Neuronal stem cell (in vitro differentiated cells): ENCODE measurements at regions not wholly inside any gene's neighbourhood (a gene's known extent, or its start where the extent isn't known, plus 50 kb on each side); places are given as distances from the start of the nearest gene placed in this dataset.

Experiments used
- DNase-seq: peaks from one replicate; pipeline ENCODE4 v3.0.0-alpha.2; 2013; ENCODE audit warnings: low spot score
- H2AFZ ChIP-seq: one replicate; pipeline ENCODE4 v1.6.1; 2013; ENCODE audit warnings: mild to moderate bottlenecking, low read length, inconsistent platforms
- H2AK5ac ChIP-seq: 2 replicates; pipeline ENCODE4 v1.6.1; 2013; ENCODE audit warnings: low read depth, mild to moderate bottlenecking, inconsistent platforms, low read length, moderate library complexity, mixed read lengths
- H2BK120ac ChIP-seq: 2 replicates; pipeline ENCODE4 v1.6.1; 2013; ENCODE audit warnings: low read depth, mild to moderate bottlenecking, inconsistent platforms, low read length, moderate library complexity, mixed read lengths
- H2BK12ac ChIP-seq: one replicate; pipeline ENCODE4 v1.6.1; 2013; ENCODE audit warnings: low read length, inconsistent platforms
- H2BK15ac ChIP-seq: 2 replicates; pipeline ENCODE4 v1.6.1; 2013; ENCODE audit warnings: mild to moderate bottlenecking, low read length, inconsistent platforms, mixed read lengths
- H2BK5ac ChIP-seq: one replicate; pipeline ENCODE4 v1.6.1; 2013; ENCODE audit warnings: inconsistent platforms, mild to moderate bottlenecking, low read length, moderate library complexity
- H3K14ac ChIP-seq: one replicate; pipeline ENCODE4 v1.6.1; 2013; ENCODE audit warnings: low read length, inconsistent platforms
- H3K18ac ChIP-seq: 2 replicates; pipeline ENCODE4 v1.6.1; 2013; ENCODE audit warnings: low read length, inconsistent platforms
- H3K23ac ChIP-seq: 2 replicates; pipeline ENCODE4 v1.6.1; 2013; ENCODE audit warnings: low read depth, mild to moderate bottlenecking, mixed read lengths, low read length, inconsistent platforms; ENCODE audit not compliant: poor library complexity
- H3K27ac ChIP-seq: replicated peaks from 3 replicates; pipeline ENCODE4 v1.5.1; 2013; ENCODE audit warnings: low read length, inconsistent platforms
- H3K27me3 ChIP-seq, 3 experiments: 2 replicates each; pipeline ENCODE4 v1.6.1; 2013; ENCODE audit warnings: low read length in 3 of 3, mild to moderate bottlenecking in 2 of 3, inconsistent platforms in 1 of 3, low read depth in 1 of 3, mixed read lengths in 1 of 3, moderate library complexity in 1 of 3; ENCODE audit not compliant: control insufficient read depth in 3 of 3, insufficient read depth in 3 of 3
- H3K36me3 ChIP-seq, 2 donors: replicated peaks in 1 of 2; 2 replicates each; pipeline ENCODE4 v1.6.1; 2013; ENCODE audit warnings: low read length in 2 of 2; ENCODE audit not compliant: control insufficient read depth in 2 of 2, insufficient read depth in 2 of 2
- H3K4ac ChIP-seq: 2 replicates; pipeline ENCODE4 v1.6.1; 2013; ENCODE audit warnings: inconsistent platforms, mild to moderate bottlenecking, low read length, moderate library complexity
- H3K4me1 ChIP-seq, 2 donors: 1 replicate in 1 of 2; 2 replicates in 1 of 2; pipeline ENCODE4 v1.6.1; 2013; ENCODE audit warnings: low read length in 2 of 2, low read depth in 1 of 2; ENCODE audit not compliant: control insufficient read depth in 2 of 2, insufficient read depth in 1 of 2
- H3K4me2 ChIP-seq: one replicate; pipeline ENCODE4 v1.6.1; 2013; ENCODE audit warnings: mild to moderate bottlenecking, low read length, inconsistent platforms; ENCODE audit not compliant: insufficient read depth, poor library complexity, severe bottlenecking
- H3K4me3 ChIP-seq, 2 donors: 2 replicates each; pipeline ENCODE4 v1.5.1; 2013; ENCODE audit warnings: low read length in 2 of 2, mild to moderate bottlenecking in 2 of 2, inconsistent platforms in 1 of 2, moderate library complexity in 1 of 2
- H3K79me1 ChIP-seq: one replicate; pipeline ENCODE4 v1.6.1; 2013; ENCODE audit warnings: low read depth, mild to moderate bottlenecking, inconsistent platforms, low read length, moderate library complexity
- H3K9ac ChIP-seq: one replicate; pipeline ENCODE4 v1.6.1; 2013; ENCODE audit warnings: mild to moderate bottlenecking, low read depth, low read length, inconsistent platforms; ENCODE audit not compliant: poor library complexity
- H3K9me3 ChIP-seq, 2 donors: replicated peaks in 1 of 2; 2 replicates each; pipeline versions ENCODE3 to v1.6.1; 2013; ENCODE audit warnings: low read length in 2 of 2, mild to moderate bottlenecking in 2 of 2, inconsistent platforms in 1 of 2, low read depth in 1 of 2, mixed read lengths in 1 of 2, moderate library complexity in 1 of 2; ENCODE audit not compliant: control insufficient read depth in 2 of 2, insufficient read depth in 1 of 2
- H4K8ac ChIP-seq: one replicate; pipeline ENCODE4 v1.6.1; 2013; ENCODE audit warnings: low read depth, mild to moderate bottlenecking, inconsistent platforms, low read length, moderate library complexity
- H4K91ac ChIP-seq: one replicate; pipeline ENCODE4 v1.6.1; 2013; ENCODE audit warnings: low read length, low read depth, mild to moderate bottlenecking, inconsistent platforms; ENCODE audit not compliant: poor library complexity
- WGBS, 2 donors: extraction: QIAGEN DNeasy Blood & Tissue Kit; methylation state at CpG; one replicate each; pipeline ENCODE4 v1.1.7; 2013; ENCODE audit warnings: missing lambda C conversion rate in 2 of 2, mixed read lengths in 1 of 2; ENCODE audit not compliant: insufficient read length in 2 of 2, insufficient replicate concordance in 1 of 2; ENCODE audit errors: extremely low coverage in 2 of 2; 5-methylcytosine and 5-hydroxymethylcytosine counted together

- peak overlapping the region; percentile 35 for H2BK15ac ChIP-seq
- no peak overlapping the region for H2BK12ac ChIP-seq
- no CpG with 5 or more reads among the region's 6 CpGs for WGBS, 2 donors
- H3K4ac ChIP-seq, result no peak overlapping the region
- H3K36me3 ChIP-seq, result no peaks in the 10 kb centered on the region
- peak overlapping the region; percentile 52 for H2BK120ac ChIP-seq
- DNase-seq, result no peak
- H4K91ac ChIP-seq, result no peak overlapping the region
- H2BK5ac ChIP-seq, result no peak overlapping the region
- peak overlapping the region; percentile 35 for H2AK5ac ChIP-seq
- H3K23ac ChIP-seq, result no peak overlapping the region
- H3K4me1 ChIP-seq, result peaks cover 3 to 4% of the 10 kb centered on the region in 2 donors
- H3K18ac ChIP-seq, result peak overlapping the region; percentile 52
- H3K9ac ChIP-seq, result no peak overlapping the region
- H2AFZ ChIP-seq, result no peak overlapping the region
- no peak overlapping the region for H3K14ac ChIP-seq
- no peak overlapping the region for H3K27ac ChIP-seq
- no peak overlapping the region for H4K8ac ChIP-seq
- H3K9me3 ChIP-seq, result peaks cover 0 to 3% of the 10 kb centered on the region in 2 donors
- H3K4me3 ChIP-seq, result no peak overlapping the region
- H3K27me3 ChIP-seq, result no peaks in the 10 kb centered on the region
- no peaks in the 10 kb centered on the region for H3K79me1 ChIP-seq
- H3K4me2 ChIP-seq, result no peak overlapping the region
Measured at GRCh38 chr5:2640717-2641116, 110.8 kb downstream of the IRX2 start.

GRCh38 chr5:2639425-2639824, 112.1 kb downstream of the IRX2 start:
- no peak overlapping the region for H4K8ac ChIP-seq
- no peak overlapping the region for H3K27ac ChIP-seq
- no peak overlapping the region for H3K9ac ChIP-seq
- H3K27me3 ChIP-seq, result no peaks in the 10 kb centered on the region
- no peak overlapping the region for H3K23ac ChIP-seq
- no peak overlapping the region for H3K18ac ChIP-seq
- H3K14ac ChIP-seq, result no peak overlapping the region
- no peak overlapping the region for H2AFZ ChIP-seq
- no peak overlapping the region for H2BK120ac ChIP-seq
- DNase-seq, result no peak
- no peak overlapping the region for H2AK5ac ChIP-seq
- no peaks in the 10 kb centered on the region for H3K79me1 ChIP-seq
- no peak overlapping the region for H2BK12ac ChIP-seq
- no CpG with 5 or more reads among the region's 5 CpGs for WGBS, 2 donors
- peaks cover 6 to 7% of the 10 kb centered on the region in 2 donors for H3K4me1 ChIP-seq
- H3K9me3 ChIP-seq, result peaks cover 0 to 3% of the 10 kb centered on the region in 2 donors
- no peak overlapping the region for H2BK15ac ChIP-seq
- no peak overlapping the region for H3K4me3 ChIP-seq
- H3K36me3 ChIP-seq, result no peaks in the 10 kb centered on the region
- no peak overlapping the region for H4K91ac ChIP-seq
- H3K4ac ChIP-seq, result no peak overlapping the region
- H2BK5ac ChIP-seq, result no peak overlapping the region
- no peak overlapping the region for H3K4me2 ChIP-seq

- H3K14ac ChIP-seq, result no peak overlapping the region
- H3K4me1 ChIP-seq, result peaks cover 3 to 7% of the 10 kb centered on the region in 2 donors
- no peaks in the 10 kb centered on the region for H3K9me3 ChIP-seq
- H3K18ac ChIP-seq, result peak overlapping the region; percentile 23
- no peak overlapping the region for H3K4me2 ChIP-seq
- H2BK12ac ChIP-seq, result no peak overlapping the region
- H2BK120ac ChIP-seq, result no peak overlapping the region
- H3K27ac ChIP-seq, result no peak overlapping the region
- H3K79me1 ChIP-seq, result no peaks in the 10 kb centered on the region
- H3K36me3 ChIP-seq, result no peaks in the 10 kb centered on the region
- no peak overlapping the region for H4K8ac ChIP-seq
- WGBS, 2 donors, result no CpG with 5 or more reads among the region's 11 CpGs
- H2AK5ac ChIP-seq, result no peak overlapping the region
- H2BK5ac ChIP-seq, result no peak overlapping the region
- no peaks in the 10 kb centered on the region for H3K27me3 ChIP-seq
- H3K9ac ChIP-seq, result no peak overlapping the region
- no peak overlapping the region for H2BK15ac ChIP-seq
- no peak overlapping the region for H3K4me3 ChIP-seq
- H3K4ac ChIP-seq, result no peak overlapping the region
- DNase-seq, result no peak
- no peak overlapping the region for H4K91ac ChIP-seq
- H3K23ac ChIP-seq, result peak overlapping the region; percentile 75
- H2AFZ ChIP-seq, result no peak overlapping the region
Measured at GRCh38 chr5:2634399-2635176, 116.9 kb downstream of the IRX2 start.

GRCh38 chr5:2633992-2634391, 117.5 kb downstream of the IRX2 start:
- no peaks in the 10 kb centered on the region for H3K36me3 ChIP-seq
- no CpG with 5 or more reads among the region's 15 CpGs for WGBS, 2 donors
- no peak overlapping the region for H2AK5ac ChIP-seq
- no peak overlapping the region for H2AFZ ChIP-seq
- no peak overlapping the region for H2BK15ac ChIP-seq
- no peak overlapping the region for H3K4me2 ChIP-seq
- H3K18ac ChIP-seq, result no peak overlapping the region
- no peaks in the 10 kb centered on the region for H3K27me3 ChIP-seq
- H3K23ac ChIP-seq, result no peak overlapping the region
- no peak overlapping the region for H3K4ac ChIP-seq
- H2BK5ac ChIP-seq, result no peak overlapping the region
- peaks cover 6 to 7% of the 10 kb centered on the region in 2 donors for H3K4me1 ChIP-seq
- no peak overlapping the region for H4K91ac ChIP-seq
- H3K9me3 ChIP-seq, result no peaks in the 10 kb centered on the region
- H3K14ac ChIP-seq, result no peak overlapping the region
- no peaks in the 10 kb centered on the region for H3K79me1 ChIP-seq
- H3K9ac ChIP-seq, result no peak overlapping the region
- no peak overlapping the region for H4K8ac ChIP-seq
- H3K4me3 ChIP-seq, result no peak overlapping the region
- no peak overlapping the region for H3K27ac ChIP-seq
- no peak overlapping the region for H2BK12ac ChIP-seq
- DNase-seq, result no peak
- no peak overlapping the region for H2BK120ac ChIP-seq
